Endothelial cell of umbilical vein (primary cell): ENCODE measurements at regions not wholly inside any gene's neighbourhood (a gene's known extent, or its start where the extent isn't known, plus 50 kb on each side); places are given as distances from the start of the nearest gene placed in this dataset.

Experiments
- BruUV-seq: library from RNA; stranded (reverse); fragments of 400-500 nt; replicated peaks from 2 replicates; lab custom pipeline; 2021; lab: Mats Ljungman, UMichigan
- CTCF ChIA-PET: fragments of 300-600, 350-600 bp; sonication (Branson Sonifier 250); formaldehyde crosslinking; loops from one replicate; lab custom pipeline; 2021; ENCODE audit warnings: antibody characterized with exemption, inconsistent platforms; lab: Charles Lee
- POLR2A ChIA-PET: fragments of 300-600, 350-600 bp; sonication (Branson Sonifier 250); formaldehyde crosslinking; loops from one replicate; lab custom pipeline; 2021; ENCODE audit warnings: antibody characterized with exemption, inconsistent platforms; lab: Charles Lee
- DNase-seq: peaks from one replicate; pipeline ENCODE4 v3.0.0-alpha.2; 2011; ENCODE audit warnings: low read depth, low spot score
- FAIRE-seq: peaks from 2 replicates; lab custom pipeline; 2011; peaks lifted over from hg19 to GRCh38; lab: Jason Lieb, UNC
- H2AFZ ChIP-seq: 2 replicates; pipeline ENCODE4 v1.6.0; 2012; ENCODE audit warnings: low read depth, low read length, control low read depth, inconsistent platforms
- H3K27ac ChIP-seq: 2 replicates; pipeline ENCODE4 v1.5.1; 2011; ENCODE audit warnings: low read depth, mild to moderate bottlenecking, control low read depth, low read length, moderate library complexity; ENCODE audit not compliant: insufficient read depth
- H3K27me3 ChIP-seq, 2 experiments: 2 replicates each; pipeline versions ENCODE4 v1.6.0 to v1.6.1; 2011; ENCODE audit warnings: low read length in 2 of 2, mixed read lengths in 1 of 2; ENCODE audit not compliant: control insufficient read depth in 2 of 2, insufficient read depth in 2 of 2
- H3K36me3 ChIP-seq, 2 experiments: 2 replicates in 1 of 2; 3 replicates in 1 of 2; pipeline ENCODE4 v1.5.1; 2011; ENCODE audit warnings: low read length in 2 of 2, mild to moderate bottlenecking in 1 of 2, moderate library complexity in 1 of 2; ENCODE audit not compliant: control insufficient read depth in 2 of 2, insufficient read depth in 2 of 2; ENCODE audit errors: extremely low read depth in 1 of 2
- H3K4me1 ChIP-seq: 3 replicates; pipeline ENCODE4 v1.5.1; 2011; ENCODE audit warnings: mild to moderate bottlenecking, low read length; ENCODE audit not compliant: control insufficient read depth, insufficient read depth; ENCODE audit errors: extremely low read depth
- H3K4me2 ChIP-seq: 2 replicates; pipeline ENCODE4 v1.6.1; 2011; ENCODE audit warnings: low read length, control low read depth, mixed read lengths; ENCODE audit not compliant: insufficient read depth
- H3K4me3 ChIP-seq, 3 experiments: fragments of 200-600 bp in 1 of 3; sonication (generic), shearing (Covaris generic) in 1 of 3; replicated peaks in 1 of 3; 2 replicates each; pipeline ENCODE4 v1.5.1; 2011 to 2016; ENCODE audit warnings: control low read depth in 3 of 3, low read length in 3 of 3, mild to moderate bottlenecking in 2 of 3, inconsistent platforms in 1 of 3, low read depth in 1 of 3, moderate library complexity in 1 of 3; ENCODE audit not compliant: insufficient read depth in 1 of 3
- H3K79me2 ChIP-seq: 2 replicates; pipeline ENCODE4 v1.6.0; 2012; ENCODE audit warnings: low read length, inconsistent platforms; ENCODE audit not compliant: control insufficient read depth, insufficient read depth
- H3K9ac ChIP-seq: replicated peaks from 2 replicates; pipeline ENCODE3; 2011; ENCODE audit warnings: low read length, control low read depth; ENCODE audit not compliant: insufficient read depth; ENCODE audit errors: extremely low read depth
- H3K9me1 ChIP-seq: replicated peaks from 3 replicates; pipeline ENCODE4 v1.6.0; 2011; ENCODE audit warnings: mild to moderate bottlenecking, low read length; ENCODE audit not compliant: control insufficient read depth, insufficient read depth; ENCODE audit errors: extremely low read depth
- H3K9me3 ChIP-seq: replicated peaks from 2 replicates; pipeline ENCODE4 v1.5.1; 2012; ENCODE audit warnings: low read length, inconsistent platforms; ENCODE audit not compliant: control insufficient read depth, insufficient read depth
- H4K20me1 ChIP-seq: replicated peaks from 2 replicates; pipeline ENCODE3; 2011; ENCODE audit warnings: mild to moderate bottlenecking, low read length; ENCODE audit not compliant: control insufficient read depth, insufficient read depth; ENCODE audit errors: extremely low read depth
- EZH2 ChIP-seq: IDR thresholded peaks from 2 replicates; pipeline ENCODE4 v1.6.1; 2012; ENCODE audit warnings: borderline replicate concordance, low read depth, mild to moderate bottlenecking, moderate library complexity, low read length, inconsistent platforms; ENCODE audit not compliant: severe bottlenecking
- FOS ChIP-seq: IDR thresholded peaks from 2 replicates; pipeline ENCODE4 v1.6.1; 2011; ENCODE audit warnings: mild to moderate bottlenecking, low read length, moderate library complexity, borderline replicate concordance; ENCODE audit not compliant: insufficient read depth
- GATA2 ChIP-seq: IDR thresholded peaks from 2 replicates; pipeline ENCODE4 v1.7.0; 2011; ENCODE audit warnings: low read depth, mild to moderate bottlenecking, moderate library complexity, mixed read lengths, low read length; ENCODE audit not compliant: insufficient read length, insufficient read depth
- JUN ChIP-seq: IDR thresholded peaks from 2 replicates; pipeline ENCODE4 v1.6.1; 2011; ENCODE audit warnings: borderline replicate concordance, low read depth; ENCODE audit not compliant: insufficient read length, insufficient read depth
- MAX ChIP-seq: IDR thresholded peaks from 2 replicates; pipeline ENCODE4 v1.6.1; 2011; ENCODE audit not compliant: insufficient read depth, insufficient read length
- MYC ChIP-seq: IDR thresholded peaks from one replicate; pipeline ENCODE4 v1.6.1; 2011; ENCODE audit warnings: mild to moderate bottlenecking, low read depth, low read length
- POLR2A ChIP-seq: IDR thresholded peaks from 2 replicates; pipeline ENCODE4 v1.6.1; 2012; ENCODE audit warnings: low read depth, mild to moderate bottlenecking, control low read depth, low read length
- POLR2AphosphoS5 ChIP-seq: IDR thresholded peaks from 2 replicates; pipeline ENCODE4 v1.6.1; 2012; ENCODE audit warnings: low read depth, mild to moderate bottlenecking, control low read depth, low read length, moderate library complexity; ENCODE audit not compliant: insufficient read depth
- dilution Hi-C: fragments of 300-500 bp; cut with MboI; formaldehyde crosslinking; loops from one replicate; pipeline ENCODE4 v1.15.0; 2019; ENCODE audit warnings: low sequenced_read_pairs; ENCODE audit not compliant: extremely low pct_ligation_motif_present
- intact Hi-C: fragments of 100-400 bp; cut with micrococcal nuclease; formaldehyde crosslinking; loops from one replicate; pipeline ENCODE4 v1.10.0; 2022
- TF ChIP-seq, protein P1 (sequence below), 2 donors: IDR thresholded peaks; 1 replicate in 1 of 2; 2 replicates in 1 of 2; pipeline ENCODE4 v1.5.1; 2011; ENCODE audit warnings: low read length in 2 of 2, mild to moderate bottlenecking in 2 of 2, moderate library complexity in 2 of 2, control low read depth in 1 of 2, inconsistent platforms in 1 of 2, low read depth in 1 of 2; ENCODE audit not compliant: insufficient read depth in 1 of 2; ENCODE audit errors: extremely low read depth in 1 of 2

DNA sequence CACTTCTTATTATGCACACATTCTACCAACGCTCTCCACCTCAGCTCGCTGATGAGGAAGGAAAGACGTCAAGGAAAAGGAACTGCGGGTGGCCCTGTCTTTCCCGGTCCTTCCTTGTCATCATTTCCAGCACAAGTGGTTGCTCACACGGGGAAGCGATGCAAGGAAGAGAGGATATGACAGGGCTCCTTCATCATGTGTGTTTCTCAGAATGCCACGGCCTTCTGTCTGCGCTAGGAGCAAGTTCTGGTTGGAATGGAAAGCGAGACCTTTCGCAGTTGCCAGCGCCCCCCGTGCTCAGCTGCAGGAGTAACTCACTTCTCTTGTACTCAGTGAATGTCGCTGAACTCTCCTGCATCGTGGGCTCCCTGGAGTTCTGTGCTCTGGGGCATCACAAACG is 191.8 kb upstream of the GLI2 start:
- peak; percentile 56 for DNase-seq
- Histone ChIP-seq H3K79me2 (no peaks in the 10 kb centered on the region), H4K20me1 (no peaks in the 10 kb centered on the region), H3K27me3 (peaks cover 10 to 21% of the 10 kb centered on the region in 2 experiments), H3K27ac (no peak overlapping the region), H2AFZ (no peak overlapping the region), H3K36me3 (no peaks in the 10 kb centered on the region), H3K4me3 (no peak overlapping the region), H3K9me1 (no peaks in the 10 kb centered on the region), H3K9me3 (no peaks in the 10 kb centered on the region), H3K9ac (no peak overlapping the region), H3K4me1 (no peaks in the 10 kb centered on the region), H3K4me2 (no peak overlapping the region)
- ChIA-PET POLR2A (no interaction called here), CTCF (interaction anchor here (1.2 to 2.1 kb wide), 3 partner anchors 9 to 35 kb away, joined by 3 to 6 read pairs (median 5); no protein-coding TSS in a partner anchor)
- no peak for FAIRE-seq
- intact Hi-C loops (loop anchor here (1.0 kb wide), 1 partner anchor 8 kb away; no protein-coding TSS in a partner anchor), dilution Hi-C loops (no loop called here)
- no TSS peak for BruUV-seq
- TF ChIP-seq MYC, result no peak
- TF ChIP-seq JUN, result peak; percentile 8
- TF ChIP-seq, protein P1, sequence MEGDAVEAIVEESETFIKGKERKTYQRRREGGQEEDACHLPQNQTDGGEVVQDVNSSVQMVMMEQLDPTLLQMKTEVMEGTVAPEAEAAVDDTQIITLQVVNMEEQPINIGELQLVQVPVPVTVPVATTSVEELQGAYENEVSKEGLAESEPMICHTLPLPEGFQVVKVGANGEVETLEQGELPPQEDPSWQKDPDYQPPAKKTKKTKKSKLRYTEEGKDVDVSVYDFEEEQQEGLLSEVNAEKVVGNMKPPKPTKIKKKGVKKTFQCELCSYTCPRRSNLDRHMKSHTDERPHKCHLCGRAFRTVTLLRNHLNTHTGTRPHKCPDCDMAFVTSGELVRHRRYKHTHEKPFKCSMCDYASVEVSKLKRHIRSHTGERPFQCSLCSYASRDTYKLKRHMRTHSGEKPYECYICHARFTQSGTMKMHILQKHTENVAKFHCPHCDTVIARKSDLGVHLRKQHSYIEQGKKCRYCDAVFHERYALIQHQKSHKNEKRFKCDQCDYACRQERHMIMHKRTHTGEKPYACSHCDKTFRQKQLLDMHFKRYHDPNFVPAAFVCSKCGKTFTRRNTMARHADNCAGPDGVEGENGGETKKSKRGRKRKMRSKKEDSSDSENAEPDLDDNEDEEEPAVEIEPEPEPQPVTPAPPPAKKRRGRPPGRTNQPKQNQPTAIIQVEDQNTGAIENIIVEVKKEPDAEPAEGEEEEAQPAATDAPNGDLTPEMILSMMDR (IDR thresholded peaks at IDR 0.05; ENCODE audit: extremely low read depth in 1 of 2, insufficient read depth in 1 of 2, low read depth in 1 of 2, low read length in 2 of 2), result no peak

DNA sequence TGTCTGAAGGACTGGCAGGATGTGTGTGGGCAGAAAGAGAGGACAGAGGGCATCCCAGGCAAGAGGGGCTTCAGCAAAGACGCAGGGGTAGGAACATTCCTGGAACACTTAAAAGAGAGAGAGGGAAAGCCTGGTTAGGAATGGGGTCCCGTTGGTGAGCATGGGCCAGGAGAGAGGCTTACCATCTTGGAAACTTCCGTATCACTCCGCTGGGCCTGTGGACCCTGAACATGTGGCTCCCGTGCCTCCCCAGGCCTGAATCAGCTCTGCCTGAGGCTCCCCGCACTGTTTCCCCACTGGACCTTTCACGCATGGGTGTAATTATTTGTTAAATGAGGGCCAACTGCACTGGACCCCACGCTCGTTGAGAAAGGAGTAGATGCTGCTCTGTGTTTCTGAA is 191.1 kb upstream of the GLI2 start:
- no peaks in the 10 kb centered on the region for H3K79me2 ChIP-seq
- no peaks in the 10 kb centered on the region for H3K9me3 ChIP-seq
- H3K36me3 ChIP-seq, result no peaks in the 10 kb centered on the region
- no peak for DNase-seq
- peaks cover 10 to 21% of the 10 kb centered on the region in 2 experiments for H3K27me3 ChIP-seq
- dilution Hi-C loops, result no loop called here
- H3K4me1 ChIP-seq, result no peaks in the 10 kb centered on the region
- no peaks in the 10 kb centered on the region for H4K20me1 ChIP-seq
- intact Hi-C loops, result loop anchor here (1.0 kb wide), 1 partner anchor 8 kb away; no protein-coding TSS in a partner anchor
- no TSS peak for BruUV-seq
- H3K27ac ChIP-seq, result no peak overlapping the region
- ChIA-PET CTCF (interaction anchor here (0.6 to 2.1 kb wide), 4 partner anchors 9 to 67 kb away, joined by 3 to 6 read pairs (median 4); no protein-coding TSS in a partner anchor), POLR2A (no interaction called here)
- H3K4me2 ChIP-seq, result no peak overlapping the region
- no peak for FAIRE-seq
- no peak overlapping the region for H3K9ac ChIP-seq
- H2AFZ ChIP-seq, result no peak overlapping the region
- TF ChIP-seq EZH2, result no peak
- TF ChIP-seq, protein P1 (IDR thresholded peaks at IDR 0.05; ENCODE audit: extremely low read depth in 1 of 2, insufficient read depth in 1 of 2, low read depth in 1 of 2, low read length in 2 of 2), result no peak
- no peak for TF ChIP-seq POLR2AphosphoS5
- no peak for TF ChIP-seq MYC
- TF ChIP-seq POLR2A, result no peak
- TF ChIP-seq JUN, result no peak
- TF ChIP-seq GATA2, result no peak
- TF ChIP-seq FOS, result no peak
- TF ChIP-seq MAX, result no peak
- H3K9me1 ChIP-seq, result no peaks in the 10 kb centered on the region
- no peak overlapping the region for H3K4me3 ChIP-seq
